Memory B cell (primary cell): ENCODE measurements at regions not wholly inside any gene's neighbourhood (a gene's known extent, or its start where the extent isn't known, plus 50 kb on each side); places are given as distances from the start of the nearest gene placed in this dataset.
"Not testable (repeated sequence)": the region's sequence is repeated elsewhere in the genome, so short reads cannot be mapped to it uniquely, and the experiment has no call there.

Experiments
- ATAC-seq: fragments of 150-1000 bp; cut with Tn5 transposase; 2 replicates; pipeline ENCODE4 v1.10.0; 2021; ENCODE audit warnings: low read depth, mild to moderate bottlenecking, moderate library complexity
- DNase-seq, 2 donors: peaks; one replicate each; pipeline ENCODE4 v3.0.0; 2022; ENCODE audit warnings: low spot score in 2 of 2
- H3K27ac Mint-ChIP-seq: one replicate; pipeline ENCODE4 v1.8.0; 2022; ENCODE audit warnings: mild to moderate bottlenecking, moderate library complexity, mixed read lengths
- H3K27me3 Mint-ChIP-seq: one replicate; pipeline ENCODE4 v1.8.0; 2022; ENCODE audit warnings: mixed read lengths
- H3K36me3 Mint-ChIP-seq: one replicate; pipeline ENCODE4 v1.8.0; 2022; ENCODE audit warnings: mild to moderate bottlenecking, mixed read lengths
- H3K4me1 Mint-ChIP-seq: one replicate; pipeline ENCODE4 v1.8.0; 2022; ENCODE audit warnings: mixed read lengths
- H3K4me3 Mint-ChIP-seq: one replicate; pipeline ENCODE4 v1.8.0; 2022; ENCODE audit warnings: mild to moderate bottlenecking, moderate library complexity, mixed read lengths
- H3K9me3 Mint-ChIP-seq: one replicate; pipeline ENCODE4 v1.8.0; 2022; ENCODE audit warnings: mixed read lengths

- not testable (repeated sequence) for H3K27ac Mint-ChIP-seq
Measured at GRCh38 chr16:10290467-10291105, 95.3 kb upstream of the ATF7IP2 start.

GRCh38 chr16:10292197-10292596, 93.7 kb upstream of the ATF7IP2 start:
- Mint-ChIP-seq H3K36me3 (peaks cover 11% of the 10 kb centered on the region), H3K4me1 (peaks cover 12% of the 10 kb centered on the region), H3K9me3 (peaks cover 14% of the 10 kb centered on the region)
- not testable (repeated sequence) for H3K27me3 Mint-ChIP-seq, ATAC-seq, H3K27ac Mint-ChIP-seq, H3K4me3 Mint-ChIP-seq, DNase-seq

More at GRCh38 chr16:10290467-10291105, 95.3 kb upstream of the ATF7IP2 start:
- H3K4me1 Mint-ChIP-seq, H3K4me3 Mint-ChIP-seq, H3K27me3 Mint-ChIP-seq, ATAC-seq, DNase-seq: not testable (repeated sequence)
- Mint-ChIP-seq H3K9me3 (peaks cover 14% of the 10 kb centered on the region), H3K36me3 (peaks cover 11% of the 10 kb centered on the region)

- Mint-ChIP-seq H3K9me3 (peaks cover 14% of the 10 kb centered on the region), H3K36me3 (peaks cover 11% of the 10 kb centered on the region), H3K4me1 (peaks cover 16% of the 10 kb centered on the region)
- not testable (repeated sequence) for ATAC-seq, H3K4me3 Mint-ChIP-seq, H3K27me3 Mint-ChIP-seq, DNase-seq, H3K27ac Mint-ChIP-seq
Measured at GRCh38 chr16:10292976-10293375, 92.9 kb upstream of the ATF7IP2 start.

GRCh38 chr16:10294153-10294552, 91.7 kb upstream of the ATF7IP2 start:
- DNase-seq, ATAC-seq, H3K27me3 Mint-ChIP-seq, H3K4me3 Mint-ChIP-seq: not testable (repeated sequence)
- H3K36me3 Mint-ChIP-seq = peaks cover 11% of the 10 kb centered on the region
- peaks cover 14% of the 10 kb centered on the region for H3K9me3 Mint-ChIP-seq
- peak overlapping the region; percentile 9 for H3K27ac Mint-ChIP-seq
- H3K4me1 Mint-ChIP-seq = peaks cover 21% of the 10 kb centered on the region

GRCh38 chr16:10296956-10297340, 88.9 kb upstream of the ATF7IP2 start:
- Mint-ChIP-seq H3K4me1 (peaks cover 24% of the 10 kb centered on the region), H3K27me3 (no peaks in the 10 kb centered on the region), H3K36me3 (peaks cover 6% of the 10 kb centered on the region), H3K27ac (peak overlapping the region; percentile 100), H3K4me3 (peak overlapping the region; percentile 79), H3K9me3 (peaks cover 10% of the 10 kb centered on the region)
- peak; percentile 6 for ATAC-seq
- DNase-seq = no peak

- no peaks in the 10 kb centered on the region for H3K27me3 Mint-ChIP-seq
- DNase-seq = peak; percentile 63 to 73
Measured at GRCh38 chr16:10297341-10298006, 88.4 kb upstream of the ATF7IP2 start.

GRCh38 chr16:10300905-10301304, 85.0 kb upstream of the ATF7IP2 start:
- no peak for ATAC-seq
- Mint-ChIP-seq H3K27me3 (no peaks in the 10 kb centered on the region), H3K9me3 (peaks cover 2% of the 10 kb centered on the region), H3K4me1 (peaks cover 21% of the 10 kb centered on the region), H3K4me3 (no peak overlapping the region), H3K36me3 (peaks cover 2% of the 10 kb centered on the region), H3K27ac (no peak overlapping the region)
- DNase-seq = no peak

More at GRCh38 chr16:10297341-10298006, 88.4 kb upstream of the ATF7IP2 start:
- peaks cover 24% of the 10 kb centered on the region for H3K4me1 Mint-ChIP-seq
- peaks cover 6% of the 10 kb centered on the region for H3K36me3 Mint-ChIP-seq
- peak overlapping the region; percentile 100 for H3K27ac Mint-ChIP-seq
- H3K9me3 Mint-ChIP-seq = peaks cover 10% of the 10 kb centered on the region
- H3K4me3 Mint-ChIP-seq = peak overlapping the region; percentile 79
- peak; percentile 92 for ATAC-seq

GRCh38 chr16:10301547-10301946, 84.3 kb upstream of the ATF7IP2 start:
- H3K4me1 Mint-ChIP-seq = peaks cover 18% of the 10 kb centered on the region
- H3K9me3 Mint-ChIP-seq, H3K27ac Mint-ChIP-seq, ATAC-seq, DNase-seq, H3K4me3 Mint-ChIP-seq, H3K27me3 Mint-ChIP-seq, H3K36me3 Mint-ChIP-seq: not testable (repeated sequence)

GRCh38 chr16:10305912-10306311, 79.9 kb upstream of the ATF7IP2 start:
- no peaks in the 10 kb centered on the region for H3K27me3 Mint-ChIP-seq
- H3K4me3 Mint-ChIP-seq = no peak overlapping the region
- no peak overlapping the region for H3K27ac Mint-ChIP-seq
- H3K9me3 Mint-ChIP-seq = peaks cover 2% of the 10 kb centered on the region
- peaks cover 1% of the 10 kb centered on the region for H3K4me1 Mint-ChIP-seq
- H3K36me3 Mint-ChIP-seq = peaks cover 2% of the 10 kb centered on the region
- DNase-seq = no peak
- ATAC-seq = no peak

- Mint-ChIP-seq H3K9me3 (peaks cover 2% of the 10 kb centered on the region), H3K27ac (no peak overlapping the region), H3K4me1 (peaks cover 10% of the 10 kb centered on the region), H3K27me3 (no peaks in the 10 kb centered on the region), H3K36me3 (peaks cover 2% of the 10 kb centered on the region), H3K4me3 (no peak overlapping the region)
- DNase-seq (no peak), ATAC-seq (no peak)
Measured at GRCh38 chr16:10308305-10309193, 77.3 kb upstream of the ATF7IP2 start.

- H3K27ac Mint-ChIP-seq = no peak overlapping the region
- H3K4me1 Mint-ChIP-seq = peaks cover 11% of the 10 kb centered on the region
- no peaks in the 10 kb centered on the region for H3K27me3 Mint-ChIP-seq
- H3K36me3 Mint-ChIP-seq = no peaks in the 10 kb centered on the region
- DNase-seq = no peak
- H3K4me3 Mint-ChIP-seq = no peak overlapping the region
- no peaks in the 10 kb centered on the region for H3K9me3 Mint-ChIP-seq
- no peak for ATAC-seq
Measured at GRCh38 chr16:10309271-10309932, 76.5 kb upstream of the ATF7IP2 start.

- no peak for ATAC-seq
- no peaks in the 10 kb centered on the region for H3K9me3 Mint-ChIP-seq
- H3K4me3 Mint-ChIP-seq = no peak overlapping the region
- H3K36me3 Mint-ChIP-seq = no peaks in the 10 kb centered on the region
- peak overlapping the region; percentile 68 for H3K27ac Mint-ChIP-seq
- DNase-seq = no peak
- H3K27me3 Mint-ChIP-seq = no peaks in the 10 kb centered on the region
- H3K4me1 Mint-ChIP-seq = peaks cover 16% of the 10 kb centered on the region
Measured at GRCh38 chr16:10312008-10312407, 73.9 kb upstream of the ATF7IP2 start.

GRCh38 chr16:10312784-10313724, 72.8 kb upstream of the ATF7IP2 start:
- ATAC-seq (peak; percentile 87), DNase-seq (no peak)
- Mint-ChIP-seq H3K27me3 (no peaks in the 10 kb centered on the region), H3K4me1 (peaks cover 16% of the 10 kb centered on the region), H3K36me3 (no peaks in the 10 kb centered on the region), H3K4me3 (peak overlapping the region; percentile 2), H3K27ac (peak overlapping the region; percentile 62), H3K9me3 (no peaks in the 10 kb centered on the region)
